ENCODE measurements at regions not wholly inside any gene's neighbourhood (a gene's known extent, or its start where the extent isn't known, plus 50 kb on each side); places are given as distances from the start of the nearest gene placed in this dataset.

DNA sequence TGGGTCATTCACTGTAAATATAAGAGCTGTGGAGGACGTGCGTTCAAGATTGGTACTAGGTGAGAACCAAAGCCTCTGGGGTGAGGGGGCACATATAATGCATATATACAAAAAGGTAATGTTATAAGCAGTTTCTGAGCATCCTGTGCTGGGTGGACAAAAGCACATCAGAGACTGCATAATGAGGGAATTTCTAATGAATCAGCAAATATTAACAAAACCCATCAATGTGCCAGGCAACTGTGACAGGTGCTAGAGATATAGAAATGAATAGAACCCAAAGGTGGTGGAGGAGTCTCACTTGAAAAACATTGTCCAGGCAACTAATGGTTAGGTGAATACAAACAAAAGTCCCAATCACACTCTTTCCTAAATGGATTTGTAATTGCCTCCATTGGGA is 74.7 kb downstream of the GPR65 start:
- no peak overlapping the region for H3K4me3 ChIP-seq
- no peaks in the 10 kb centered on the region for H3F3A ChIP-seq (ENCODE audit: insufficient read depth)
- no peak for TF ChIP-seq EZH2phosphoT487 (IDR thresholded peaks at IDR 0.05; ENCODE audit: insufficient read depth, low read depth)
- TF ChIP-seq EZH2 (IDR thresholded peaks at IDR 0.05; ENCODE audit: insufficient read depth, poor library complexity, severe bottlenecking) = no peak
- in situ Hi-C loops (cut with MboI) = no loop called here
- H3K9me2 ChIP-seq (ENCODE audit: insufficient read depth) = no peaks in the 10 kb centered on the region
- no peaks in the 10 kb centered on the region for H3K9me3 ChIP-seq (ENCODE audit: low read depth)
- H2AFZ ChIP-seq = no peak overlapping the region
- H3K27me3 ChIP-seq (replicated peaks; ENCODE audit: insufficient read depth) = no peaks in the 10 kb centered on the region
- no peak overlapping the region for H3K9ac ChIP-seq
- H3K27ac ChIP-seq = no peak overlapping the region
- H3K79me2 ChIP-seq (ENCODE audit: insufficient read depth) = no peaks in the 10 kb centered on the region
- no peaks in the 10 kb centered on the region for H4K20me1 ChIP-seq (ENCODE audit: insufficient read depth)
- no peaks in the 10 kb centered on the region for H3K4me1 ChIP-seq (ENCODE audit: insufficient read depth)
- WGBS, 2 experiments (ENCODE audit: low coverage in 1 of 2, low lambda C conversion rate in 2 of 2, missing lambda C conversion rate in 2 of 2) = 49% methylated on average over 2 of the region's 2 CpGs
- H3K4me2 ChIP-seq (ENCODE audit: unreplicated experiment) = no peak overlapping the region
- no peak for DNase-seq
- no peaks in the 10 kb centered on the region for H3K36me3 ChIP-seq (ENCODE audit: low read depth)

DNA sequence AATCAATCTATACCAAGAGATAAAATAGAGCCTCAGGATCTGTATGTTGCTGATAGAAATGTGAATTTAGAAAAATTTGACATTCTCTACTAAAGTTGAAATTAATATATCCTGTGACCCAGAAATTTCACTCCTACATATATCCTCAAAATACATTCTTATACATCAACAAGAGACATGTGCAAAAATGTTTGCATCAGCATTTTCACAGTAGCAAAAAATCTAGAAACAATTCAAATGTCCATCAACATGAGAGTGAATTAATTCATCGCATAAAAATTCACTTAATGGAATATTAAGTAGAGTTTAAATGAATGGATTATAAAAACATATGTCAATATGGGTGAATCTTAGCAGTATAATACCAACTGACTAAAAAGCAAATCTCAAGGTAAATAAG is 80.8 kb downstream of the GPR65 start:
- no peak overlapping the region for H3K27ac ChIP-seq
- no peak overlapping the region for H3K4me2 ChIP-seq (ENCODE audit: unreplicated experiment)
- no peaks in the 10 kb centered on the region for H3K9me3 ChIP-seq (ENCODE audit: low read depth)
- H3K4me3 ChIP-seq = no peak overlapping the region
- WGBS, 2 experiments (ENCODE audit: low coverage in 1 of 2, low lambda C conversion rate in 2 of 2, missing lambda C conversion rate in 2 of 2) = 32 to 34% methylated on average over 1 of the region's 1 CpG
- H3K4me1 ChIP-seq (ENCODE audit: insufficient read depth) = no peaks in the 10 kb centered on the region
- in situ Hi-C loops (cut with MboI) = no loop called here
- no peaks in the 10 kb centered on the region for H3K27me3 ChIP-seq (replicated peaks; ENCODE audit: insufficient read depth)
- no peak for TF ChIP-seq EZH2phosphoT487 (IDR thresholded peaks at IDR 0.05; ENCODE audit: insufficient read depth, low read depth)
- TF ChIP-seq EZH2 (IDR thresholded peaks at IDR 0.05; ENCODE audit: insufficient read depth, poor library complexity, severe bottlenecking) = no peak
- H4K20me1 ChIP-seq (ENCODE audit: insufficient read depth) = no peaks in the 10 kb centered on the region
- H3K79me2 ChIP-seq (ENCODE audit: insufficient read depth) = no peaks in the 10 kb centered on the region
- no peaks in the 10 kb centered on the region for H3K36me3 ChIP-seq (ENCODE audit: low read depth)
- no peak for DNase-seq
- H3K9me2 ChIP-seq (ENCODE audit: insufficient read depth) = no peaks in the 10 kb centered on the region
- H3F3A ChIP-seq (ENCODE audit: insufficient read depth) = no peaks in the 10 kb centered on the region
- no peak overlapping the region for H2AFZ ChIP-seq
- H3K9ac ChIP-seq = no peak overlapping the region

- no peaks in the 10 kb centered on the region for H3K9me2 ChIP-seq (ENCODE audit: insufficient read depth)
- no peaks in the 10 kb centered on the region for H3K79me2 ChIP-seq (ENCODE audit: insufficient read depth)
- H3K9ac ChIP-seq = no peak overlapping the region
- H4K20me1 ChIP-seq (ENCODE audit: insufficient read depth) = no peaks in the 10 kb centered on the region
- in situ Hi-C loops (cut with MboI) = no loop called here
- no peak for TF ChIP-seq EZH2phosphoT487 (IDR thresholded peaks at IDR 0.05; ENCODE audit: insufficient read depth, low read depth)
- TF ChIP-seq EZH2 (IDR thresholded peaks at IDR 0.05; ENCODE audit: insufficient read depth, poor library complexity, severe bottlenecking) = no peak
- H3K4me3 ChIP-seq = no peak overlapping the region
- no peaks in the 10 kb centered on the region for H3K4me1 ChIP-seq (ENCODE audit: insufficient read depth)
- no peak overlapping the region for H3K27ac ChIP-seq
- H3F3A ChIP-seq (ENCODE audit: insufficient read depth) = no peaks in the 10 kb centered on the region
- no peaks in the 10 kb centered on the region for H3K9me3 ChIP-seq (ENCODE audit: low read depth)
- no peak for DNase-seq
- H3K36me3 ChIP-seq (ENCODE audit: low read depth) = no peaks in the 10 kb centered on the region
- H2AFZ ChIP-seq = no peak overlapping the region
- H3K27me3 ChIP-seq (replicated peaks; ENCODE audit: insufficient read depth) = no peaks in the 10 kb centered on the region
- no peak overlapping the region for H3K4me2 ChIP-seq (ENCODE audit: unreplicated experiment)
Observed at GRCh38 chr14:88089445-88089844, 84.5 kb downstream of the GPR65 start.

DNA sequence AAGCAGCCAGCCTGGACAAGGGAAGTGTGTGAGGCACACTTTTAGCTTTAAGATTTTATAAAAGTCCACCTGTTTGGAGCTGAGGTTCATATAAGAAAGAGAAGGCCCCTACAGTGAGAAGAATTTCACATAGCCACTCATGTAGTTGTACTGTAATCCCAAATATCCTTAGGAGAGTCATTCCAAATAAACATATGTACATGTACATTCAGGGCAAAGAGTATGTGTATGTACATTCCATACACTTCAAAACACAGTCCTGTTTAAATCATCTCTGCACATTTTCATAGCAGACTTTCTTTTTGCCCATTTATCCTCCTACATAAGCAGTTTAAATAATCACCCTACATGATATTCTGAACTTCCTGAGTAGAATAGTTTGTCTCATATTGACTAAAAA is 87.6 kb downstream of the GPR65 start:
- Histone ChIP-seq H3K27ac (no peak overlapping the region), H3K9ac (no peak overlapping the region), H3K79me2 (ENCODE audit: insufficient read depth) (no peaks in the 10 kb centered on the region), H3K4me3 (no peak overlapping the region), H3K36me3 (ENCODE audit: low read depth) (no peaks in the 10 kb centered on the region), H3K4me1 (ENCODE audit: insufficient read depth) (no peaks in the 10 kb centered on the region), H3K27me3 (replicated peaks; ENCODE audit: insufficient read depth) (no peaks in the 10 kb centered on the region), H3K9me3 (ENCODE audit: low read depth) (no peaks in the 10 kb centered on the region), H3K9me2 (ENCODE audit: insufficient read depth) (no peaks in the 10 kb centered on the region), H2AFZ (no peak overlapping the region), H4K20me1 (ENCODE audit: insufficient read depth) (no peaks in the 10 kb centered on the region), H3F3A (ENCODE audit: insufficient read depth) (no peaks in the 10 kb centered on the region), H3K4me2 (ENCODE audit: unreplicated experiment) (no peak overlapping the region)
- no peak for DNase-seq
- no peak for TF ChIP-seq EZH2 (IDR thresholded peaks at IDR 0.05; ENCODE audit: insufficient read depth, poor library complexity, severe bottlenecking)
- no peak for TF ChIP-seq EZH2phosphoT487 (IDR thresholded peaks at IDR 0.05; ENCODE audit: insufficient read depth, low read depth)
- in situ Hi-C loops (cut with MboI) = no loop called here

GRCh38 chr14:88095791-88096190 is 90.9 kb downstream of the GPR65 start:
- Histone ChIP-seq H3K27ac (no peak overlapping the region), H4K20me1 (ENCODE audit: insufficient read depth) (no peaks in the 10 kb centered on the region), H3K36me3 (ENCODE audit: low read depth) (no peaks in the 10 kb centered on the region), H3K79me2 (ENCODE audit: insufficient read depth) (no peaks in the 10 kb centered on the region), H3K4me1 (ENCODE audit: insufficient read depth) (no peaks in the 10 kb centered on the region), H2AFZ (no peak overlapping the region), H3K4me3 (no peak overlapping the region), H3K9me3 (ENCODE audit: low read depth) (no peaks in the 10 kb centered on the region), H3K27me3 (replicated peaks; ENCODE audit: insufficient read depth) (no peaks in the 10 kb centered on the region), H3K9me2 (ENCODE audit: insufficient read depth) (no peaks in the 10 kb centered on the region), H3K9ac (no peak overlapping the region), H3K4me2 (ENCODE audit: unreplicated experiment) (no peak overlapping the region), H3F3A (ENCODE audit: insufficient read depth) (no peaks in the 10 kb centered on the region)
- TF ChIP-seq EZH2 (IDR thresholded peaks at IDR 0.05; ENCODE audit: insufficient read depth, poor library complexity, severe bottlenecking) (no peak), EZH2phosphoT487 (IDR thresholded peaks at IDR 0.05; ENCODE audit: insufficient read depth, low read depth) (no peak)
- no peak for DNase-seq
- in situ Hi-C loops (cut with MboI) = no loop called here
- WGBS, 2 experiments (ENCODE audit: low coverage in 1 of 2, low lambda C conversion rate in 2 of 2, missing lambda C conversion rate in 2 of 2) = 30 to 33% methylated on average over 3 of the region's 3 CpGs

All from GM23248 (cell line).